Osteocyte (in vitro differentiated cells): ENCODE measurements at regions not wholly inside any gene's neighbourhood (a gene's known extent, or its start where the extent isn't known, plus 50 kb on each side); places are given as distances from the start of the nearest gene placed in this dataset.

ENCODE experiments used
- DNase-seq: peaks from one replicate; pipeline ENCODE4 v3.0.0; 2021; ENCODE audit warnings: mixed read lengths; ENCODE audit not compliant: unreplicated experiment; ENCODE audit errors: extremely low spot score
- H3K27ac Mint-ChIP-seq: one replicate; pipeline ENCODE4 v1.8.0; 2021; ENCODE audit warnings: mild to moderate bottlenecking, mixed read lengths; ENCODE audit not compliant: unreplicated experiment
- H3K27me3 Mint-ChIP-seq: one replicate; pipeline ENCODE4 v1.8.0; 2021; ENCODE audit warnings: mixed read lengths; ENCODE audit not compliant: unreplicated experiment
- H3K36me3 Mint-ChIP-seq: one replicate; pipeline ENCODE4 v1.8.0; 2021; ENCODE audit warnings: mixed read lengths; ENCODE audit not compliant: unreplicated experiment
- H3K4me1 Mint-ChIP-seq: one replicate; pipeline ENCODE4 v1.8.0; 2021; ENCODE audit warnings: mixed read lengths; ENCODE audit not compliant: unreplicated experiment
- H3K4me3 Mint-ChIP-seq: one replicate; pipeline ENCODE4 v1.8.0; 2021; ENCODE audit warnings: mild to moderate bottlenecking, moderate library complexity, mixed read lengths; ENCODE audit not compliant: unreplicated experiment
- H3K9me3 Mint-ChIP-seq: one replicate; pipeline ENCODE4 v1.8.0; 2021; ENCODE audit warnings: mixed read lengths; ENCODE audit not compliant: unreplicated experiment
- TF ChIP-seq, protein P1 (sequence below): fragments of 200-600 bp; sonication (generic); IDR thresholded peaks from 2 replicates; pipeline ENCODE4 v1.5.0; 2021; ENCODE audit warnings: antibody characterized with exemption, mild to moderate bottlenecking, moderate library complexity

GRCh38 chr10:91708174-91708861 is 75.4 kb upstream of the PPP1R3C start:
- H3K4me1 Mint-ChIP-seq = peaks cover 38% of the 10 kb centered on the region
- peak overlapping the region; percentile 59 for H3K27ac Mint-ChIP-seq
- H3K36me3 Mint-ChIP-seq = no peaks in the 10 kb centered on the region
- H3K27me3 Mint-ChIP-seq = no peaks in the 10 kb centered on the region
- TF ChIP-seq, protein P1, sequence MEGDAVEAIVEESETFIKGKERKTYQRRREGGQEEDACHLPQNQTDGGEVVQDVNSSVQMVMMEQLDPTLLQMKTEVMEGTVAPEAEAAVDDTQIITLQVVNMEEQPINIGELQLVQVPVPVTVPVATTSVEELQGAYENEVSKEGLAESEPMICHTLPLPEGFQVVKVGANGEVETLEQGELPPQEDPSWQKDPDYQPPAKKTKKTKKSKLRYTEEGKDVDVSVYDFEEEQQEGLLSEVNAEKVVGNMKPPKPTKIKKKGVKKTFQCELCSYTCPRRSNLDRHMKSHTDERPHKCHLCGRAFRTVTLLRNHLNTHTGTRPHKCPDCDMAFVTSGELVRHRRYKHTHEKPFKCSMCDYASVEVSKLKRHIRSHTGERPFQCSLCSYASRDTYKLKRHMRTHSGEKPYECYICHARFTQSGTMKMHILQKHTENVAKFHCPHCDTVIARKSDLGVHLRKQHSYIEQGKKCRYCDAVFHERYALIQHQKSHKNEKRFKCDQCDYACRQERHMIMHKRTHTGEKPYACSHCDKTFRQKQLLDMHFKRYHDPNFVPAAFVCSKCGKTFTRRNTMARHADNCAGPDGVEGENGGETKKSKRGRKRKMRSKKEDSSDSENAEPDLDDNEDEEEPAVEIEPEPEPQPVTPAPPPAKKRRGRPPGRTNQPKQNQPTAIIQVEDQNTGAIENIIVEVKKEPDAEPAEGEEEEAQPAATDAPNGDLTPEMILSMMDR = no peak
- H3K9me3 Mint-ChIP-seq = no peaks in the 10 kb centered on the region
- no peak for DNase-seq
- no peak overlapping the region for H3K4me3 Mint-ChIP-seq

DNA sequence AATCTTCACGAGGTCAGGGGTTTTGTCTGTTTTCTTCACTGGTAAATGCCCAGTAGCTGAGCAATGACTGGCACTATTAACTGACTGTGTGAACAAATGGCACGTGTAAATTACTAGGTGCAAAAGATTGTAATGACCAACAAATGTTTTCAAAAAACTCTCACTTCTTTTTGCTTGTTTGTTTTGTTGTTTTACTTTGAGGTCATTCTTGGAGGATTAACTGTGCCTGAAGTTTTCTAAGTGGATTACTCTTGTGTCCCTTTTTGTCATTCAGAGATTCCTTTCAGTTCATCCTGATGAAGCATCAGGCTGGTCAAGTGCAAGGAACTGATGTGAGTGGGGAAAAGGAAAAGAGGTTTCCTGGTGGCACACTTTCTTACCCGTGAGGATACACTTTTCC is 74.4 kb upstream of the PPP1R3C start:
- TF ChIP-seq, protein P1 = no peak
- Mint-ChIP-seq H3K36me3 (no peaks in the 10 kb centered on the region), H3K4me3 (no peak overlapping the region), H3K27me3 (no peaks in the 10 kb centered on the region), H3K4me1 (peaks cover 36% of the 10 kb centered on the region), H3K27ac (no peak overlapping the region), H3K9me3 (no peaks in the 10 kb centered on the region)
- DNase-seq = no peak

- TF ChIP-seq, protein P1 = no peak
- H3K36me3 Mint-ChIP-seq = no peaks in the 10 kb centered on the region
- no peaks in the 10 kb centered on the region for H3K27me3 Mint-ChIP-seq
- H3K4me3 Mint-ChIP-seq = no peak overlapping the region
- no peak for DNase-seq
- H3K9me3 Mint-ChIP-seq = no peaks in the 10 kb centered on the region
- peaks cover 29% of the 10 kb centered on the region for H3K4me1 Mint-ChIP-seq
- no peak overlapping the region for H3K27ac Mint-ChIP-seq
These were observed 73.2 kb upstream of the PPP1R3C start for GRCh38 chr10:91705948-91706670.

DNA sequence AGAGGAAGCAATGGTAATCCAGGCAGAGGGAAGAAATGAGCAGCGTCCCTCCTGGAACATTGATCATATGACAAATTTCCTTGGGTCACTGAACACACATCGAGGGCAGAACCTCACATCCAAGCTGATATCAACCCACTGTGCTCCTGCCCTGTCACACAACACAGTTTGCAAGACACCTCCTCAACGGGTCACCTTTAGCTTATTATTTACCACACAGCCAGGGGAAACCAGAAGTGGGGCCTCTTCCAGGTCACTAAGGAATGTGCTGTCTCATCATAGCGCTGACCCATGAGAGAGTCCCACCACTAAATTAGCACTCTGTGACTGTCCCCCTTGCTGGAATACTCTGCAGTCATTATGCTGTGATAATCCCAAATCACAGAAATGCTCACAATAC is 69.7 kb upstream of the PPP1R3C start:
- Mint-ChIP-seq H3K27ac (no peak overlapping the region), H3K27me3 (no peaks in the 10 kb centered on the region), H3K36me3 (no peaks in the 10 kb centered on the region), H3K9me3 (no peaks in the 10 kb centered on the region), H3K4me1 (peaks cover 13% of the 10 kb centered on the region), H3K4me3 (no peak overlapping the region)
- no peak for DNase-seq
- TF ChIP-seq, protein P1 = no peak

- no peaks in the 10 kb centered on the region for H3K9me3 Mint-ChIP-seq
These were observed 68.0 kb upstream of the PPP1R3C start for GRCh38 chr10:91700788-91701444.

More at GRCh38 chr10:91700788-91701444, 68.0 kb upstream of the PPP1R3C start:
- Mint-ChIP-seq H3K27ac (no peak overlapping the region), H3K4me3 (no peak overlapping the region), H3K27me3 (no peaks in the 10 kb centered on the region), H3K36me3 (no peaks in the 10 kb centered on the region), H3K4me1 (peaks cover 7% of the 10 kb centered on the region)
- TF ChIP-seq, protein P1 = no peak
- DNase-seq = no peak
